NT2/D1 (cell line): ENCODE measurements at regions not wholly inside any gene's neighbourhood (a gene's known extent, or its start where the extent isn't known, plus 50 kb on each side); places are given as distances from the start of the nearest gene placed in this dataset.

Experiments used
- DNase-seq: peaks from one replicate; pipeline ENCODE4 v3.0.0-alpha.2; 2011; ENCODE audit warnings: low read depth, low spot score
- H3K27me3 ChIP-seq: 2 replicates; pipeline ENCODE4 v1.6.0; 2011; ENCODE audit warnings: mild to moderate bottlenecking; ENCODE audit not compliant: insufficient read length, insufficient read depth
- H3K36me3 ChIP-seq: 2 replicates; pipeline ENCODE4 v1.6.1; 2011; ENCODE audit warnings: mild to moderate bottlenecking, low read length, mixed read lengths; ENCODE audit not compliant: insufficient read depth, insufficient read length
- H3K4me1 ChIP-seq: 2 replicates; pipeline ENCODE4 v1.5.1; 2011; ENCODE audit not compliant: insufficient read depth, insufficient read length
- H3K4me3 ChIP-seq: 2 replicates; pipeline ENCODE4 v1.5.1; 2011; ENCODE audit warnings: low read depth; ENCODE audit not compliant: insufficient read length
- H3K9ac ChIP-seq: 2 replicates; pipeline ENCODE4 v1.6.0; 2011; ENCODE audit warnings: low read depth; ENCODE audit not compliant: insufficient read length
- H3K9me3 ChIP-seq: 2 replicates; pipeline ENCODE4 v1.5.1; 2011; ENCODE audit warnings: mild to moderate bottlenecking, low read length; ENCODE audit not compliant: insufficient read depth
- SUZ12 ChIP-seq: IDR thresholded peaks from 2 replicates; pipeline ENCODE4 v1.6.1; 2011; ENCODE audit not compliant: insufficient read length, insufficient read depth; ENCODE audit errors: extremely low read depth
- YY1 ChIP-seq: IDR thresholded peaks from 2 replicates; pipeline ENCODE4 v1.6.1; 2011; ENCODE audit not compliant: insufficient read length, insufficient read depth
- ZNF274 ChIP-seq: IDR thresholded peaks from 2 replicates; pipeline ENCODE4 v1.6.1; 2011; ENCODE audit warnings: mild to moderate bottlenecking, low read depth, low read length

DNA sequence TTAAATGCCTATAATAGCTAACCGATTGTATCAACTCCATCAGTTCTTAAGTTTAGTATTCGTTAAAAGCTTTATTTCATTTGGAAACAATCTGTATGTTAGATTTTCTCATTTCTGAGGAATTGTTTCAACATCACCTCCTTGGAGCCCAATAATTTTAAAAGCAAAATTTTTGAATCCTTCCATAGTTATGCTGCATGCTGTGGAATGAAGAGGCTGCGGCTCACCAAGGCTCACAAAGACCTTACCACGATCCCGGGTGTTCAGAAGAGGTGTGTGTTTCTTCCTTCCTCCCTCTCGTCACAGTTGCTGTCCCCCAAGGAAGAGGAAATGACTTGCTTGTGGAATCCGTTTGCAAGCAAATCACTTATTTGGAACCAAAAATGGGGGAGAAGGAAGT is 143.8 kb downstream of the FGF1 start:
- H3K9me3 ChIP-seq, result no peaks in the 10 kb centered on the region
- peaks cover 4% of the 10 kb centered on the region for H3K4me1 ChIP-seq
- TF ChIP-seq ZNF274, result no peak
- no peak for TF ChIP-seq SUZ12
- TF ChIP-seq YY1, result no peak

GRCh38 chr5:142540922-142541422 is 144.9 kb downstream of the FGF1 start:
- H3K27me3 ChIP-seq, result no peaks in the 10 kb centered on the region
- no peak overlapping the region for H3K4me3 ChIP-seq
- DNase-seq, result no peak
- no peak overlapping the region for H3K9ac ChIP-seq
- H3K36me3 ChIP-seq, result no peaks in the 10 kb centered on the region
- no peak for TF ChIP-seq YY1
- no peak for TF ChIP-seq ZNF274
- TF ChIP-seq SUZ12, result no peak
- peaks cover 4% of the 10 kb centered on the region for H3K4me1 ChIP-seq
- H3K9me3 ChIP-seq, result no peaks in the 10 kb centered on the region

More for the DNA sequence above, 143.8 kb downstream of the FGF1 start:
- no peaks in the 10 kb centered on the region for H3K36me3 ChIP-seq
- no peak for DNase-seq
- no peaks in the 10 kb centered on the region for H3K27me3 ChIP-seq
- no peak overlapping the region for H3K4me3 ChIP-seq
- no peak overlapping the region for H3K9ac ChIP-seq

DNA sequence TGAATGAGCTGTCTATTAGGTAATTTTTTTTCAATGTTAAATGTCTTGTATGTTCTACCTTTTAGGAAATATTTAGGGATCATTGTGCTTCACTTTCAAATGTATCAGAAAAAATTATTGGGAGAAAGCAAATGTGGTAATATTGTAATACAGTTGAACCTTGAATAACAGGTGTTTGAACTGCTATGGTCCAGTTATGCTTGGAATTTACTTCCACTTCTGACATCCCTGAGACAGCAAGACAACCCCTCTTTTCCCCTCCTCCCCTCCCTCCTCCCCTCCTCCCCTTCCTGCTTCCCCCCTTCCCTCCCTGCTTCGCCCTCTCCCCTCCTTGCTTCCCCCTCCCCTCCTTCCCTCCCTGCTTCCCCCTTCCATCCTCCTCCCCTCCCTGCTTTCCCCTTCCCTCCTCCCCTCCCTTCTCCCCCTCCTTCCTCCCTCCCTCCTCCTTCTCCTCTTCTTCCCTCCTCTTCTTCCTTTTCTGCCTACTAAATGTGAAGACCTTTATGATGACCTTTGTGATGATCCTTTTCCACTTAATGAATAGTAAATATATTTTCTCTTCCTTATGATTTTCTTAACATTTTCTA is 146.6 kb downstream of the FGF1 start:
- Histone ChIP-seq H3K9ac (no peak overlapping the region), H3K4me3 (no peak overlapping the region), H3K27me3 (no peaks in the 10 kb centered on the region), H3K9me3 (peaks cover 10% of the 10 kb centered on the region), H3K4me1 (no peaks in the 10 kb centered on the region), H3K36me3 (no peaks in the 10 kb centered on the region)
- TF ChIP-seq YY1 (no peak), ZNF274 (no peak), SUZ12 (no peak)
- no peak for DNase-seq

DNA sequence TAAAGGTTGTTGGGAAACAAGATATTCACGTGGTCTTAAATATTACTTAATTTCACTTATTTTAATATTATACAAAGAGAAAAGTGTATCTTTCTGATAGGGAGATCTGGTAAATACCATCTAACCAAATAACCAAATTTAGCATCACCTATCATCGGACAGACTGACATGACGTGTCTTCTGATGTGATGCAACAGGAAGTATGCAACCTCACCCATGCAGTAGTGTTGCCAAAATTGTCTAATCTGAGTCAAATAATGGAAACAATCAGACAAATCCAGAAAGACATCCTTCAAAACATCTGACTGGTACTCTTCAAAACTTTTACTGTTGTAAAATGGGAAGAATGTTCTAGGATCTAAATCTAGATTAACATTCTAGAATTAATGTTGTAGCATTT is 148.0 kb downstream of the FGF1 start:
- Histone ChIP-seq H3K9ac (no peak overlapping the region), H3K27me3 (no peaks in the 10 kb centered on the region), H3K4me1 (no peaks in the 10 kb centered on the region), H3K4me3 (no peak overlapping the region), H3K9me3 (peaks cover 10% of the 10 kb centered on the region), H3K36me3 (no peaks in the 10 kb centered on the region)
- no peak for DNase-seq
- TF ChIP-seq SUZ12 (no peak), YY1 (no peak), ZNF274 (no peak)

DNA sequence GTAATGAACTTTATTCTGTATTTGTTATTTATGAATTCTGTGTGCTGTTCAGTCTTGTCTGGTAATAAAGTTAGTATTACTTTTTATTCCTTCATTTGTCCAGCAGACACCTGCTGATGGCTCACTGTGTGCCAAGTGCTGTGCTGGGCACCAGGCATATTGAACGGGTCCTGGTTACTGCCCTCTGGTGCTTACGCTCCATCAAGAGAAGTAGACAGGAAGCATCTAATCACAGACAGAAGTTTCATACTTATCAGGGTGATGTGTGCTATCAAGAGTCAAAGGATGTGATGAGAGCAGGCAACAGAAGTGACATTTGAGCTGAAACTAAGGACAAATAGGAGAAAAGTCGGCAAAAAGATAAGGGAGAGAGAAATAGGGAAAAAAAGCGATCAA is 153.1 kb downstream of the FGF1 start:
- H3K4me3 ChIP-seq, result no peak overlapping the region
- TF ChIP-seq SUZ12, result no peak
- no peak for TF ChIP-seq ZNF274
- no peak for TF ChIP-seq YY1
- no peaks in the 10 kb centered on the region for H3K27me3 ChIP-seq
- no peaks in the 10 kb centered on the region for H3K4me1 ChIP-seq
- no peaks in the 10 kb centered on the region for H3K36me3 ChIP-seq
- peaks cover 10% of the 10 kb centered on the region for H3K9me3 ChIP-seq
- no peak for DNase-seq
- H3K9ac ChIP-seq, result no peak overlapping the region

DNA sequence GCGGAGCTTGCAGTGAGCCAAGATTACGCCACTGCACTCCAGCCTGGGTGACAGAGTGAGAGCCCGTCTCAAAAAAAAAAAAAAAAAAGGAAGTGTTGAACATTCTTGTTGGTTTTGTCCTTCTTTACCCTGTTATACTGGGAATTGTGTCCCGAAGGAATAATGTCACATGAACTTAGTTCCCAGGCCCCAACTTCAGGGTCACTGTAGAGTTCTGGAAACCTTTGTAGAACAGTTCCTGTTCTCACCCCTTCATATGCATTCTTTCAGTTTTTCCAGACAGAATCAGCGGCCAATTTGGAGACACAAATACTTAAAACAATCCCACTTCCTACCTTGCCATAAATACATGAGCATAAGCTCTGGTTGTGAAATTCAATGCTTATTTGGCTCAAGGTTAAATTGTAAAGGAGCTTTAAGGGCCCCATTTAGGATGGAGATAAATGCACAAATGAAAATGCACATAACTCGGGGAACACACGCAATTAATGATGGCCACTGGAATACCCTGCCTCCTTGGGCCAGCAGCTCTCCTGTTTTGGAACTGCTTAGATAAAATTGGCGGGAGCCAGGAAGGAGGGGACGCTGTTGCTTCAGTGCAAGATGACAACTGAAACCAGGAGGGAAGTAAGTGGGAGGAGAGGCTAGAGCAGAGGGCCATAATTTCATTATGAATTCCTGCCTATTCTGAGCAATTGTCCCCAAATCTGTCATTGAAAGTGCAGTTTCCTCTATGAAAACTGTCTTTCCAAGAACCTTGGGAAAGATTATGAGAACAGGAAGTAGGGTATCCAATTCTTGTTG is 153.7 kb downstream of the FGF1 start:
- TF ChIP-seq YY1 (no peak), ZNF274 (no peak), SUZ12 (no peak)
- H3K4me1 ChIP-seq, result no peaks in the 10 kb centered on the region
- H3K27me3 ChIP-seq, result no peaks in the 10 kb centered on the region
- H3K36me3 ChIP-seq, result no peaks in the 10 kb centered on the region
- H3K4me3 ChIP-seq, result no peak overlapping the region
- DNase-seq, result no peak
- H3K9ac ChIP-seq, result no peak overlapping the region
- H3K9me3 ChIP-seq, result peaks cover 10% of the 10 kb centered on the region

GRCh38 chr5:142530904-142531303 is 155.0 kb downstream of the FGF1 start:
- no peak for TF ChIP-seq SUZ12
- no peak for TF ChIP-seq ZNF274
- TF ChIP-seq YY1, result no peak
- Histone ChIP-seq H3K36me3 (no peaks in the 10 kb centered on the region), H3K9me3 (peaks cover 10% of the 10 kb centered on the region), H3K27me3 (no peaks in the 10 kb centered on the region), H3K4me1 (no peaks in the 10 kb centered on the region), H3K4me3 (no peak overlapping the region), H3K9ac (no peak overlapping the region)
- no peak for DNase-seq
